Upper lobe of left lung (tissue), 4 donors: ENCODE measurements at regions not wholly inside any gene's neighbourhood (a gene's known extent, or its start where the extent isn't known, plus 50 kb on each side); places are given as distances from the start of the nearest gene placed in this dataset.

Experiments
- CTCF ChIP-seq, 6 experiments: fragments of 450-650 bp in 4 of 6; fragments of 200-600 bp in 2 of 6; sonication (generic) in 2 of 6; IDR thresholded peaks; one replicate each; pipeline ENCODE4 v1.5.1; 2016 to 2019; ENCODE audit warnings: antibody characterized with exemption in 6 of 6
- EP300 ChIP-seq, 4 donors: sonication (generic); formaldehyde crosslinking; IDR thresholded peaks; one replicate each; pipeline ENCODE4 v1.5.1; 2017; ENCODE audit warnings: antibody characterized with exemption in 4 of 4, control low read depth in 2 of 4
- POLR2A ChIP-seq, 4 donors: fragments of 450-650 bp; IDR thresholded peaks; one replicate each; pipeline ENCODE4 v1.5.1; 2016 to 2017; ENCODE audit warnings: antibody characterized with exemption in 4 of 4, mild to moderate bottlenecking in 2 of 4
- POLR2AphosphoS5 ChIP-seq, 2 donors: sonication (generic); formaldehyde crosslinking; IDR thresholded peaks; one replicate each; pipeline ENCODE4 v1.5.1; 2017; ENCODE audit warnings: antibody characterized with exemption in 2 of 2

GRCh38 chr10:121159670-121160069 lies 308.5 kb downstream of the WDR11 start:
- no peak for TF ChIP-seq CTCF (IDR thresholded peaks at IDR 0.05)
- TF ChIP-seq POLR2A (IDR thresholded peaks at IDR 0.05), result no peak
- TF ChIP-seq EP300 (IDR thresholded peaks at IDR 0.05), result no peak
- no peak for TF ChIP-seq POLR2AphosphoS5 (IDR thresholded peaks at IDR 0.05)
